ENCODE measurements at regions not wholly inside any gene's neighbourhood (a gene's known extent, or its start where the extent isn't known, plus 50 kb on each side); places are given as distances from the start of the nearest gene placed in this dataset.

DNA sequence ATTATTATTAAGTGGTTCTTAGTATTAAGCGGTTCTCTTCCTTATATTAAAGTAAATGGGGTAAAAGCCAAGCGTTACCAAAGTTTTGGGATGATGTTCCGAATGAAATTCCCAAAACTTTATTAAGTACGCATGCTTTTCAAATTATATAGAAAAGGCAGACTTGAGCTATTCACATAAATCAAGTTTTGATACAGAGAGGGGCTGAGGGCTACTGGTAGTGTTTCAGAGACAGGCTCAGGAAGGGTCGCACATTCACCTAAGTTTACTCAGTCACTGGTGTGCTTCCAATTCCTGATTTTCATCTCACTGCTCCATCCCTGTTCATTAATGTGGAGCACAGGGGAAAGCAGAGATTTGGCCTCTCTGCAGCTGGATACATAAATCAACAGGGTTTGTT lies 652.2 kb downstream of the QKI start:
- BruUV-seq (replicated peaks) = no TSS peak
- no peak for TF ChIP-seq SETDB1 (IDR thresholded peaks at IDR 0.05; ENCODE audit: low read length)
- WGBS (ENCODE audit: insufficient coverage, low coverage, missing lambda C conversion rate) = 1% methylated on average over 5 of the region's 5 CpGs
- Histone ChIP-seq H3K9me1 (ENCODE audit: control insufficient read depth, insufficient read depth, low read length) (no peaks in the 10 kb centered on the region), H2AFZ (ENCODE audit: low read depth, low read length) (no peak overlapping the region), H3K9ac (ENCODE audit: insufficient read depth in 1 of 2, low read depth in 2 of 2, low read length in 2 of 2) (no peak overlapping the region), H3K27me3 (ENCODE audit: control insufficient read depth in 2 of 2, insufficient read depth in 2 of 2, low read length in 2 of 2) (peaks cover 0 to 4% of the 10 kb centered on the region in 2 experiments; a peak in 3 of 5 replicates), H4K20me1 (replicated peaks; ENCODE audit: control insufficient read depth, insufficient read depth, low read length) (no peaks in the 10 kb centered on the region), H3K9me3 (replicated peaks; ENCODE audit: control insufficient read depth, insufficient read depth, low read depth, low read length) (no peaks in the 10 kb centered on the region), H3K27ac (ENCODE audit: extremely low read depth, low read depth, low read length) (no peak overlapping the region), H3K4me3 (no peak overlapping the region), H3K4me2 (ENCODE audit: insufficient read depth, low read length) (no peak overlapping the region), H3K4me1 (replicated peaks in 1 of 2; ENCODE audit: control insufficient read depth in 2 of 2, insufficient read depth in 2 of 2, low read length in 2 of 2) (no peaks in the 10 kb centered on the region), H3K79me2 (ENCODE audit: control insufficient read depth, insufficient read depth, low read length) (no peaks in the 10 kb centered on the region), H3K36me3 (ENCODE audit: control insufficient read depth, insufficient read depth, low read length) (no peaks in the 10 kb centered on the region)
- DNase-seq (ENCODE audit: extremely low read depth in 1 of 4, low spot score in 3 of 4) = no peak
- ATAC-seq = no peak
- POLR2A ChIA-PET = no interaction called here
- intact Hi-C loops (cut with micrococcal nuclease) (no loop called here), in situ Hi-C loops (cut with MboI) (no loop called here)
- FAIRE-seq = no peak
- CTCF ChIA-PET (ENCODE audit: low intra/inter-chr PET ratio) = no interaction called here

DNA sequence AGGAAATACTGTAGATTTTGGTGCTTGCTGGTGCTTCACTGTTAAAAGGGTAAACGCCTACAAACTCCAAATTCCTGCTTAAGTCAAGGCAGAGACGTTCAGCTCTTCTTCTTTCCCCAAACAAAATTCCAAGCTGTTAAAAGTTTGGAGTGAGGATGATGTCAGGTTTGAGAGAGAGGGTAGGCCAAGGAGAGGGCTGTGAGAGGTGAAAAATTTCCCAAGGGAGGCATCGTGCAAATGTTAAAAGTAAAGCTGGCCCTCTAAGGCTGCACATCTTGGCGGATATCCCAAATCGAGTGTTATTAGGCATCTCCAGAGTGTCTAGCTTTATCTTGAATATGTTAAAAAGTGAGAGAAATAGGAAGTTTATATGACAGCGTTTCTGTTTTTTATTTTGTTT lies 651.8 kb downstream of the QKI start:
- BruUV-seq (replicated peaks) = no TSS peak
- Histone ChIP-seq H3K9ac (ENCODE audit: insufficient read depth in 1 of 2, low read depth in 2 of 2, low read length in 2 of 2) (no peak overlapping the region), H3K36me3 (ENCODE audit: control insufficient read depth, insufficient read depth, low read length) (no peaks in the 10 kb centered on the region), H2AFZ (ENCODE audit: low read depth, low read length) (no peak overlapping the region), H3K4me1 (replicated peaks in 1 of 2; ENCODE audit: control insufficient read depth in 2 of 2, insufficient read depth in 2 of 2, low read length in 2 of 2) (no peaks in the 10 kb centered on the region), H4K20me1 (replicated peaks; ENCODE audit: control insufficient read depth, insufficient read depth, low read length) (no peaks in the 10 kb centered on the region), H3K4me2 (ENCODE audit: insufficient read depth, low read length) (no peak overlapping the region), H3K9me1 (ENCODE audit: control insufficient read depth, insufficient read depth, low read length) (no peaks in the 10 kb centered on the region), H3K4me3 (no peak overlapping the region), H3K9me3 (replicated peaks; ENCODE audit: control insufficient read depth, insufficient read depth, low read depth, low read length) (no peaks in the 10 kb centered on the region), H3K27me3 (ENCODE audit: control insufficient read depth in 2 of 2, insufficient read depth in 2 of 2, low read length in 2 of 2) (peaks cover 0 to 4% of the 10 kb centered on the region in 2 experiments; a peak in 3 of 5 replicates), H3K79me2 (ENCODE audit: control insufficient read depth, insufficient read depth, low read length) (no peaks in the 10 kb centered on the region), H3K27ac (ENCODE audit: extremely low read depth, low read depth, low read length) (no peak overlapping the region)
- TF ChIP-seq TCF7L2 (IDR thresholded peaks at IDR 0.05; ENCODE audit: low read depth, low read length) = no peak
- intact Hi-C loops (cut with micrococcal nuclease) (no loop called here), in situ Hi-C loops (cut with MboI) (no loop called here)
- ATAC-seq (no peak), DNase-seq (ENCODE audit: extremely low read depth in 1 of 4, low spot score in 3 of 4) (no peak), FAIRE-seq (no peak)
- ChIA-PET POLR2A (no interaction called here), CTCF (ENCODE audit: low intra/inter-chr PET ratio) (no interaction called here)
- 0% methylated on average over 6 of the region's 6 CpGs for WGBS (ENCODE audit: insufficient coverage, low coverage, missing lambda C conversion rate)

All from K562 (cell line).